Neural cell (in vitro differentiated cells): ENCODE measurements at regions not wholly inside any gene's neighbourhood (a gene's known extent, or its start where the extent isn't known, plus 50 kb on each side); places are given as distances from the start of the nearest gene placed in this dataset.

Source experiments
- H2AFZ ChIP-seq: fragments of 200-600, 300-800 bp; sonication (generic), shearing (Covaris generic); 2 replicates; pipeline ENCODE4 v1.6.0; 2014; ENCODE audit warnings: low read depth, mild to moderate bottlenecking, antibody characterized with exemption, low read length, moderate library complexity
- H3F3A ChIP-seq: fragments of 200-600 bp; shearing (Covaris generic); 2 replicates; pipeline ENCODE4 v1.6.1; 2016; ENCODE audit warnings: mild to moderate bottlenecking, moderate library complexity, mixed read lengths, antibody characterized with exemption, low read length; ENCODE audit not compliant: insufficient read depth, poor library complexity, severe bottlenecking
- H3K27ac ChIP-seq: fragments of 200-600, 300-800 bp; sonication (generic), shearing (Covaris generic); 2 replicates; pipeline ENCODE4 v1.5.1; 2014; ENCODE audit warnings: mild to moderate bottlenecking, low read length, moderate library complexity
- H3K27me3 ChIP-seq: fragments of 300-800, 200-600 bp; sonication (generic), shearing (Covaris generic); 2 replicates; pipeline ENCODE4 v1.6.0; 2014; ENCODE audit warnings: mild to moderate bottlenecking, low read depth, low read length, moderate library complexity; ENCODE audit not compliant: insufficient read depth
- H3K36me3 ChIP-seq: fragments of 300-800, 200-600 bp; sonication (generic), shearing (Covaris generic); 2 replicates; pipeline ENCODE4 v1.5.1; 2014; ENCODE audit warnings: mild to moderate bottlenecking, antibody characterized with exemption, low read length, moderate library complexity; ENCODE audit not compliant: insufficient read depth
- H3K4me2 ChIP-seq: fragments of 300-800, 200-600 bp; sonication (generic), shearing (Covaris generic); 2 replicates; pipeline ENCODE4 v1.6.0; 2014; ENCODE audit warnings: mild to moderate bottlenecking, low read length
- H3K4me3 ChIP-seq: fragments of 300-800, 200-600 bp; sonication (generic), shearing (Covaris generic); 2 replicates; pipeline ENCODE4 v1.5.1; 2014; ENCODE audit warnings: mild to moderate bottlenecking, low read length, moderate library complexity
- H3K79me2 ChIP-seq: fragments of 200-600 bp; shearing (Covaris generic); replicated peaks from 2 replicates; pipeline ENCODE4 v1.6.0; 2014; ENCODE audit warnings: mild to moderate bottlenecking, low read length, moderate library complexity; ENCODE audit not compliant: insufficient read depth
- H3K9ac ChIP-seq: fragments of 300-800, 200-600 bp; sonication (generic), shearing (Covaris generic); 2 replicates; pipeline ENCODE4 v1.6.1; 2016; ENCODE audit warnings: mild to moderate bottlenecking, low read length, mixed read lengths
- H3K9me2 ChIP-seq: fragments of 200-600 bp; shearing (Covaris generic); 2 replicates; pipeline ENCODE4 v1.6.1; 2016; ENCODE audit warnings: mild to moderate bottlenecking, low read length, mixed read lengths; ENCODE audit not compliant: insufficient read depth
- H3K9me3 ChIP-seq: fragments of 200-600, 300-800 bp; sonication (generic), shearing (Covaris generic); 2 replicates; pipeline ENCODE4 v1.6.1; 2016; ENCODE audit warnings: mild to moderate bottlenecking, mixed run types, low read length, moderate library complexity, mixed read lengths
- H4K20me1 ChIP-seq: fragments of 200-600 bp; shearing (Covaris generic); 2 replicates; pipeline ENCODE4 v1.6.1; 2016; ENCODE audit warnings: mild to moderate bottlenecking, mixed run types; ENCODE audit not compliant: insufficient read depth
- EP300 ChIP-seq: fragments of 450-650 bp; conservative IDR thresholded peaks from 2 replicates; pipeline ENCODE4 v1.6.1; 2014; ENCODE audit warnings: antibody characterized with exemption, mild to moderate bottlenecking, moderate library complexity; ENCODE audit not compliant: poor library complexity, severe bottlenecking
- EZH2 ChIP-seq: fragments of 200-600, 300-800 bp; shearing (Covaris generic), sonication (generic); IDR thresholded peaks from 2 replicates; pipeline ENCODE4 v1.6.1; 2014; ENCODE audit warnings: antibody characterized with exemption, low read length, borderline replicate concordance, mild to moderate bottlenecking; ENCODE audit not compliant: insufficient read depth, poor library complexity, severe bottlenecking
- MXI1 ChIP-seq: fragments of 450-650 bp; conservative IDR thresholded peaks from 2 replicates; pipeline ENCODE4 v1.6.1; 2014; ENCODE audit warnings: antibody characterized with exemption, mild to moderate bottlenecking; ENCODE audit not compliant: poor library complexity, severe bottlenecking
- POLR2AphosphoS5 ChIP-seq: IDR thresholded peaks from 2 replicates; pipeline ENCODE4 v1.6.1; 2012
- RAD21 ChIP-seq: fragments of 450-650 bp; conservative IDR thresholded peaks from 2 replicates; pipeline ENCODE4 v1.6.1; 2014; ENCODE audit warnings: antibody characterized with exemption, mild to moderate bottlenecking, moderate library complexity
- SMC3 ChIP-seq: fragments of 450-650 bp; conservative IDR thresholded peaks from 2 replicates; pipeline ENCODE4 v1.6.1; 2014; ENCODE audit warnings: antibody characterized with exemption, mild to moderate bottlenecking, moderate library complexity; ENCODE audit not compliant: poor library complexity
- TAF1 ChIP-seq: IDR thresholded peaks from 2 replicates; pipeline ENCODE4 v1.6.1; 2012; ENCODE audit warnings: low read depth
- TF ChIP-seq, protein P1 (sequence below): fragments of 450-650 bp; IDR thresholded peaks from 2 replicates; pipeline ENCODE4 v1.5.1; 2014; ENCODE audit warnings: antibody characterized with exemption, mild to moderate bottlenecking, moderate library complexity; ENCODE audit not compliant: poor library complexity, severe bottlenecking
- TF ChIP-seq, protein P2 (sequence below): IDR thresholded peaks from 2 replicates; pipeline ENCODE4 v1.6.1; 2012; ENCODE audit warnings: borderline replicate concordance

DNA sequence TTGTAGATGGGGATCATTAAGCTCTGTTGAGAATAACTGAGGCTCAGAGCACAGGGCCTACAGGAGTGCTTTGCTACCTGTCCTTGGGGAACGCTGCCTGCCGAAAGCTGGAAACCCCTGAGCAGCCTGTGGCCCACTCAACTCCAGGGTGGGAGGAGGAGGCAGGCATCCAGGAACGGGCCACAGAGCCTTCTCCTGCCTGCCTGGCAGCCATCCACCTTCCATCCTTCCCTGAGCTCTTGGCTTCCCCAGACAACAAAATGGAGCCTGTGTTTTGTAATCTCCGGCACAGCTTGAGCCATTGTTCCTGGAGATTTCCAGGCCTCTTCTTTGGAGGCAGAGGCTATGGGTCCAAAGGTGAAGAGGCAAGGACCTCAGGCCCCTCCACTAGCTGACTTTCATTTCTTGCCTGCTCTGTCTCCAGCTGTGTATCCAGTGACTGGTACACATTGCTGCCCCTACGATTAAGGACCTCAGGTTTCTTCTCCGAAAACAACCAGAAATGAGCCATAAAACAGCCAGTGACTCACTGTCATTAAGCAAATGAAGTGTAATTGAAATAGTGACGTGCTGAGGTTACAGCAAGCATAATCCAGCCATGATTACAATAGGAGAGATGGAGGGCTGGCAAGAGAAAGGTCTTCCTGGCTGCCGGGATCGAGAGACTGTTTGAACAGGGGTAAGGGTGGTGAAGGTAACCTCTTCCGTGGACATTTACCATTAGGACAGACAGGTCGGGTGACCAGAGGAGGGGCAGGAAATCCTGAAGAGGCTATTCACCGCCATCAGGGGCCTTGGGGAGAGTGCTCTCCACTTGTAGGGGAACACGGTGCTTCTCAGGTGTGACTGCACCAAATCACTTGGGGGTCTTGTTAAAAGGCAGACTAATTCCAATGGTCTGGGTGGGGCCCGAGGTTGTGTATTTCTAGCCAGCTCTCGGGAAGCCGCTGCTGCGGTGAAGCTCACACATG lies 56.3 kb upstream of the KCNA5 start:
- Histone ChIP-seq H3K4me3 (no peak overlapping the region), H3K4me2 (no peak overlapping the region), H2AFZ (no peak overlapping the region), H3K36me3 (no peaks in the 10 kb centered on the region), H3K79me2 (no peaks in the 10 kb centered on the region), H3F3A (no peaks in the 10 kb centered on the region), H4K20me1 (no peaks in the 10 kb centered on the region), H3K9me2 (no peaks in the 10 kb centered on the region), H3K9ac (no peak overlapping the region), H3K9me3 (no peaks in the 10 kb centered on the region), H3K27ac (no peak overlapping the region), H3K27me3 (no peaks in the 10 kb centered on the region)
- TF ChIP-seq, protein P1, sequence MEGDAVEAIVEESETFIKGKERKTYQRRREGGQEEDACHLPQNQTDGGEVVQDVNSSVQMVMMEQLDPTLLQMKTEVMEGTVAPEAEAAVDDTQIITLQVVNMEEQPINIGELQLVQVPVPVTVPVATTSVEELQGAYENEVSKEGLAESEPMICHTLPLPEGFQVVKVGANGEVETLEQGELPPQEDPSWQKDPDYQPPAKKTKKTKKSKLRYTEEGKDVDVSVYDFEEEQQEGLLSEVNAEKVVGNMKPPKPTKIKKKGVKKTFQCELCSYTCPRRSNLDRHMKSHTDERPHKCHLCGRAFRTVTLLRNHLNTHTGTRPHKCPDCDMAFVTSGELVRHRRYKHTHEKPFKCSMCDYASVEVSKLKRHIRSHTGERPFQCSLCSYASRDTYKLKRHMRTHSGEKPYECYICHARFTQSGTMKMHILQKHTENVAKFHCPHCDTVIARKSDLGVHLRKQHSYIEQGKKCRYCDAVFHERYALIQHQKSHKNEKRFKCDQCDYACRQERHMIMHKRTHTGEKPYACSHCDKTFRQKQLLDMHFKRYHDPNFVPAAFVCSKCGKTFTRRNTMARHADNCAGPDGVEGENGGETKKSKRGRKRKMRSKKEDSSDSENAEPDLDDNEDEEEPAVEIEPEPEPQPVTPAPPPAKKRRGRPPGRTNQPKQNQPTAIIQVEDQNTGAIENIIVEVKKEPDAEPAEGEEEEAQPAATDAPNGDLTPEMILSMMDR: no peak
- no peak for TF ChIP-seq SMC3
- TF ChIP-seq EP300: no peak
- TF ChIP-seq RAD21: no peak
- TF ChIP-seq POLR2AphosphoS5: no peak
- no peak for TF ChIP-seq EZH2
- no peak for TF ChIP-seq TAF1
- TF ChIP-seq MXI1: no peak
- TF ChIP-seq, protein P2, sequence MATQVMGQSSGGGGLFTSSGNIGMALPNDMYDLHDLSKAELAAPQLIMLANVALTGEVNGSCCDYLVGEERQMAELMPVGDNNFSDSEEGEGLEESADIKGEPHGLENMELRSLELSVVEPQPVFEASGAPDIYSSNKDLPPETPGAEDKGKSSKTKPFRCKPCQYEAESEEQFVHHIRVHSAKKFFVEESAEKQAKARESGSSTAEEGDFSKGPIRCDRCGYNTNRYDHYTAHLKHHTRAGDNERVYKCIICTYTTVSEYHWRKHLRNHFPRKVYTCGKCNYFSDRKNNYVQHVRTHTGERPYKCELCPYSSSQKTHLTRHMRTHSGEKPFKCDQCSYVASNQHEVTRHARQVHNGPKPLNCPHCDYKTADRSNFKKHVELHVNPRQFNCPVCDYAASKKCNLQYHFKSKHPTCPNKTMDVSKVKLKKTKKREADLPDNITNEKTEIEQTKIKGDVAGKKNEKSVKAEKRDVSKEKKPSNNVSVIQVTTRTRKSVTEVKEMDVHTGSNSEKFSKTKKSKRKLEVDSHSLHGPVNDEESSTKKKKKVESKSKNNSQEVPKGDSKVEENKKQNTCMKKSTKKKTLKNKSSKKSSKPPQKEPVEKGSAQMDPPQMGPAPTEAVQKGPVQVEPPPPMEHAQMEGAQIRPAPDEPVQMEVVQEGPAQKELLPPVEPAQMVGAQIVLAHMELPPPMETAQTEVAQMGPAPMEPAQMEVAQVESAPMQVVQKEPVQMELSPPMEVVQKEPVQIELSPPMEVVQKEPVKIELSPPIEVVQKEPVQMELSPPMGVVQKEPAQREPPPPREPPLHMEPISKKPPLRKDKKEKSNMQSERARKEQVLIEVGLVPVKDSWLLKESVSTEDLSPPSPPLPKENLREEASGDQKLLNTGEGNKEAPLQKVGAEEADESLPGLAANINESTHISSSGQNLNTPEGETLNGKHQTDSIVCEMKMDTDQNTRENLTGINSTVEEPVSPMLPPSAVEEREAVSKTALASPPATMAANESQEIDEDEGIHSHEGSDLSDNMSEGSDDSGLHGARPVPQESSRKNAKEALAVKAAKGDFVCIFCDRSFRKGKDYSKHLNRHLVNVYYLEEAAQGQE: no peak

- no peak overlapping the region for H3K4me2 ChIP-seq
- H4K20me1 ChIP-seq: no peaks in the 10 kb centered on the region
- H3K9me2 ChIP-seq: no peaks in the 10 kb centered on the region
- no peaks in the 10 kb centered on the region for H3K79me2 ChIP-seq
- H3K4me3 ChIP-seq: no peak overlapping the region
- no peaks in the 10 kb centered on the region for H3K36me3 ChIP-seq
- H3F3A ChIP-seq: no peaks in the 10 kb centered on the region
- H3K27me3 ChIP-seq: no peaks in the 10 kb centered on the region
- H3K9me3 ChIP-seq: no peaks in the 10 kb centered on the region
- peak overlapping the region; percentile 54 for H3K27ac ChIP-seq
- peak overlapping the region; percentile 29 for H3K9ac ChIP-seq
- H2AFZ ChIP-seq: peak overlapping the region; percentile 12
- TF ChIP-seq, protein P1: no peak
- peak; percentile 7 for TF ChIP-seq EP300
These were observed 52.3 kb upstream of the KCNA5 start for GRCh38 chr12:4991373-4991772.
